Stimulated activated CD4-positive, alpha-beta T cell treated with anti-CD3 and anti-CD28 coated beads, TNF-alpha, amount 100 ng/mL, for 24 hours (primary cell): ENCODE measurements at regions not wholly inside any gene's neighbourhood (a gene's known extent, or its start where the extent isn't known, plus 50 kb on each side); places are given as distances from the start of the nearest gene placed in this dataset.

Experiments
- DNase-seq, 3 experiments: peaks; one replicate each; pipeline ENCODE4 v3.0.0-alpha.2; 2020; ENCODE audit warnings: low read depth in 3 of 3

- DNase-seq: no peak
These were observed 411.9 kb downstream of the TRIML1 start for GRCh38 chr4:188551156-188551555.

DNA sequence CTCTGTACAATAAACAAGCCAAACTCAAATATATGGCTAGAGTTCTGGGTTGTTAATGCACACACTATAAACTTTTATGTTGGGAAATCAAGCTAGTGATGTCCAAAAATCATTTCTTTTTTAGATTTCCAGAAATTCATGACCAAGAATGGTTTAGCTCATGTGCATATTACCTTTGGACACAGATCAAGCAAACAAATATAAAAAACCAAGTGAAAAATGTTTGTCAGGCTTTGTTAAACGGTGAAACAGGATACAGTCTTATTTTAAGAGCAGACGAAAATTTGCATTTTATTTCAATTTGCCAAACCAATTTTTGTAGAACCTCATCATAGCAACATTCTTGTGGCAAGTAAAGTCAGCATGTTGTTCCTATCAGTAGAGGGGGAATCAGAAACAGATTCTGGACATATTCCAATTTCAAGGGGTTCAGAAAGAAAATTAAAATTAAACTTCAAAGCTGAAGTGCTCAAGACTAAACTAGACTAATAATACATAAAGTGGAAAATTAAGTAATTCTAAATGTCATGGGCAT lies 413.6 kb downstream of the TRIML1 start:
- DNase-seq: no peak

- DNase-seq: no peak
These were observed 415.2 kb downstream of the TRIML1 start for GRCh38 chr4:188554413-188554812.

GRCh38 chr4:188573104-188573503 lies 433.9 kb downstream of the TRIML1 start:
- DNase-seq: no peak

DNA sequence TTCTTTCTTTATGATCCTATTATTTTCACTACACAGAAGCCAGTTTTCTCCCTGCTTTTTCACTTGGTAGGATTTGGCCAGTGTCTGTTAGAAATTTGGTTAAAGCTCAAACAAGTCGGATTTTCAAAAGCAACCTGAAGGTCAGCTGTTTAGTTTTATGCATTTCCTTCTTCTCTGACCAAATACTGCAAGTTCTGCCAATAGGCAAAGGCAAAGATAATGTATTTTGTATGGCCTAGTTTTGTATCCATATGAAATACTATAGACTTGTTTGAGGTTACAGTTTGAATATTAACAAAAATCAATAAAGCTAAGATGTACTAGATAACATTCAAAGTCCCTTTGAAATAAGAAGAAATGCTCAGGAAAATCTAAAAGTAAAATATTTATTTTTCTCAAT lies 439.4 kb downstream of the TRIML1 start:
- DNase-seq: no peak

- no peak for DNase-seq
These were observed 456.8 kb downstream of the TRIML1 start for GRCh38 chr4:188596021-188596420.

GRCh38 chr4:188603646-188604045 lies 464.4 kb downstream of the TRIML1 start:
- DNase-seq: no peak

DNA sequence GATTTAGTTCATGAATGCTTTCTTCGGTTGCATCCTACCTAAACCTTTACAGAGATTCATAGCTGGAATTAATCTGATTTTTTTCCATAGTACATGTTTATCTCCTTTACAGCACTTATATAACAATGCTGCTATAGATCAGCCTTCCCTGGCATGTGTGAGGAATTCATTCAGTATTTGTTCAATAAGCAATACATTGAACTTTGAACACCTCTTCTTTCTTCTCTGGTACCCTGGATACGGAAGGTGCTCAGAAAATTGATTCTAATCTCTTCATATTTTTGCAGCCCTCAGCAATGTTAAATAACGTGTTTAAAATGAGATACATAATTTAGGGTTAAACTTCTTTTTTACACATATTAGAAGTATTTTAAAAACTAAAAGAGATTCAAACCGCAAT lies 467.4 kb downstream of the TRIML1 start:
- DNase-seq: no peak

- DNase-seq: no peak
These were observed 471.9 kb downstream of the TRIML1 start for GRCh38 chr4:188611143-188611542.

GRCh38 chr4:188612659-188613058 lies 473.4 kb downstream of the TRIML1 start:
- DNase-seq: no peak

- no peak for DNase-seq
These were observed 474.7 kb downstream of the TRIML1 start for GRCh38 chr4:188613976-188614375.

DNA sequence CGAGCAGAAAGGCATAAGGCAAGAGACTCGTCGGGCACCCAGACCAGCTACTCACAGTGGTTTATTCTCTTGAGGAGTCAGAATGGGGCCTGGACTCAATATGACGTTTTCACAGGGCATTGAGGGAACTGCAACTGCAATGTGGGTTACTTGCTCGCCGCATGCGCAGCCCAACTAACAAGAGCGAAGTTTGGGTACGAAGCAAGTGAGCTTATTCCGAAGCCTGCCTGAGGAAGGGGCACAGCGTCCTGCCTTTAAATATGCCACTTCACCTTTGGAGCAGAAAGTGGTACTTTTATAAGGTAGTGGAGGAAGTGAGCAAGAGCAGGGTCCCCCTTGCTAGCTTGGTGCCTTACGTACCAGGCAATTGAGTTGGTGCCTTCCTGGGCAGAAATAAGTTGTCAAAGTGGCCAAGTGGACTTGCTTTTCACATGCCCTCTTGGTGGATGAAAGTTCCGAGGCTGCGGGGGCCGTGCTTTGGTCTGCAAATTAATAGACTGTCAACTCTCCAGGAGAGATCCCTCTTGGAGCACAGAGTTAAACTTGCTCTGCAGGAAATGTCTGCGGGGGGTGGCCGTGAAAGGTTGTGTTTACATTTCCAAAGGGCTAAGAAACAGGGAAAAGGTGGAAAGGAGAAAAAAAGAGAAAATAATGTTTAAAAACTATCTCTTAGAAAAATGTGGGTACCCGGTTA lies 480.4 kb downstream of the TRIML1 start:
- no peak for DNase-seq

DNA sequence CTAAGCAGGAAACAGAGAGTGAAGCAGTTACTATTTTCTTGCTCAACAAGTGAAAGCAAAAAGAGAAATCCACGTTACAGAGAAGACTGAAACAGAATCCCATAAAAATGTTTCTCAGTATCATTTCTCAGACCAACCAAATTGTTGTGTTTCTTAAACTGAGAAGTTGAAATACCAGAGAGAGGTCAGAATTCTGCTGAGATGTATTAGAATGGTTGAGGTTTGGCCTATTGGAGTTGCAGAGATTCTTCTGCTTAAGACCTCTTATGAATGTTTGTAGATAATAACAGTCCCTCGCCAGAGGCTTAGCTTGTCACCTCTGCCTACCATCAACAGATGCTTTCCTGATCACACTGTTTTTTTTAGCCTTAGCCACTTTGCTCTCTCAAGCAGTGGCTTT lies 481.4 kb downstream of the TRIML1 start:
- DNase-seq: no peak

DNA sequence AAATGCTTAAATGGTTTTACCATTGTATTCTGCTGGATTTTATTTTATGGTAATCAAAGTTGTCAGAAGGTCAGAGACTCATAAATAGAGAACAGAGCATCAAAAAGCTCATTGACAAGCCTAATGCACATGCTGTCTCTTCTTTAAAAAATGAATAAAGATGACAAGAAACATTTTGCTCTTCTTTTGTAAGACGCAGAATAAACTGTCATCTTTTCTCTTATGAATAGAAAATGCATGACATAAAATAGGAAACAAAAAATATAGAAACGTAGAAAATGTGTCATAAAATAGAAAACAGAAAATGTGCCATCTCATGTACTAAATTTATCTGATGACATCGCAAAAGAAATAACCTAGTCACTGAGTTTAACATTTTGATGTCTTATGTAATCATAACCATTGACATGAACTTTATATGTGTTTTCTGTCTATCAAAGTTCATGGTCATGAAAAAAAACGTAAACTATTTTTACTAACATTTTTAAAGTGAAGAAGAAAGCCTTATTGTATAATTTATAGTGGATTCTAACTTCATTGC lies 484.1 kb downstream of the TRIML1 start:
- no peak for DNase-seq

DNA sequence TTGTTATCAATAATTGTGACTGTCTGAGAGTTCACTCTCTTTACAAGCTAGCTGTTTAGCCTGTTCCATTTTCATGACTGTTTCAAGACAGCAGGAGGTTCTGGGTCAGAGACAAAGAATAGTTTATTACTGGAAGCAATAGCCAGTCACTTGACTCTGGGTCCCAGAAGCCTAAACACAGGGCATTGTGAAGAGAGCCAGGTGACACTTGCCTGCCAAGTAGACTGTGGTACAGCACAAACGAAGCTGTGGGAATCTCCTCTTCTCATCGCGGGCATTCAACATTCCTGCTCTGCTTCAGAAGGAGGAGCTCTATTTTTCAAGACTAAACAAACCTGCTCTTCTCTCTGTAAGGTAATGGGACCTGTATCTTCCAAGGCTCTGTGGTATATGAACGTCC lies 485.1 kb downstream of the TRIML1 start:
- DNase-seq: no peak

DNA sequence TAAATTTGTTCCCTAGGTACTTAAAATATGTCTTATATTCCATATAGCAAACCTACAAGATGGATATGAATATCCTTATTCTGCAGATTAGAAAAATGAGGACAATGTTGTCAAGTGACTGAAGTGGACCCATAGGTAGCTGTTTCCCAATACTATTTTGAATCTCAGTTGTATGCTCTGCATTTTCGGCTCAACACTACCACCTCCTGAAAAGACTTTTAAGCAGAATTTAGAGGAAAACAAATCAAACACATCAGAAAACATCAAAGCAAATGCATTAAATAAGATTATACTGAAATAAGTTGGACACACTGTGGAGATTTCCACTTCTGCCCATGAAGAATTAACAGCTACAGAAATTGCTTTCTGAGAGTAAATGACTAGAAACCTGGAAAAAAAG lies 488.7 kb downstream of the TRIML1 start:
- no peak for DNase-seq

DNA sequence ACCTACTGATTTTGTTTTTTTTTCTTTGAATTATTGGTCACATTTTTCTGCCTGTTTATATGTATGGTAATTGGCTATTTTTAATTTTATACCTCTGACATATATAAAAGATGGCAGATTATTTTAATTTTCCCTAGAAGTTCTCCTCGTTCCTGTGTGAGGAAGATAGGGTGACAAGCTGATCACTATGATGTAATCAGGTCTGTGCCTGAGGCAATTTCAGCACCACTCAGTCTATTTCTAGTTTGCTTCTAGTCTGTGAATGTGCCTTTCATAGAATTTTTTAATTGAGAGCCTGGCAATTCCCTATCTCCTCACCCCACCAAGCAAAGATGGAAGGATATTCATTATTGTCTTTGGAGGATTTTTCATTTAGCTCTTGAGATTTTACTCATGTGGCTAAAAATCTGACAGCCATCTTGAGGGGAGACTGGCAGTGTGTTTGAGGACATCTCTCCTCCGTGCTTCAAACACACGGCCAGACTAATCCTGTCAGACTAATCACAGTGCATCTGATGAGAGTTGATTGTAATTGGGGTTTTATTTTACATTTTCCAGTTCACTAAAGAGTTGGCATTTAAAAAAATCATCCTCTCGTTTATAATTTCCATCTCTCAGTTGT lies 500.3 kb downstream of the TRIML1 start:
- no peak for DNase-seq

DNA sequence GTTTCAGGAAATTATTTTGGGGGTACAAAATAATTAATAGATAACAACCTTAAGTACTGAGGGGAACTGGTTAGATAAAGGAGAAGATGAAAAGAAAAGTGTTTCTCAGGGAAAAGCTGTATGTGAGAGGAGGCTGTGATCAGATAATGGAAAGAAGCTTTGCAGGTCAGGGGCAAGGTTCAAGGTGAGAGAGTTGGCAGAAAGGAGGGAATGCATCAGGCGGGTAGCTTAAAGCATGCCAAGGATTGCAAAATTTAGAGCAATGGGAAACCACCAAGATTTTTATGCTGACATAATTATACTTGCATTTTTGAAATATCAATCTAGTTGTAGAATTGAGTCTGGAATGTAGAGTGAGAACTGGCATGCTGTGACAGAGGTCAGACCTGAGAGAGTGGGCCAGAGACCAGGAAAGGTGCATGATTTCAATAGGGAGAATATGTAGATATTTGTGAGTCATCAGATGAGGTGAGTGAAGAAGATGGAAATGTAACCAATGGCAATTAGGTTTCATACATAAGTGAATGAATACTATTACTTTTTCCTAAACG lies 508.7 kb downstream of the TRIML1 start:
- DNase-seq: no peak

DNA sequence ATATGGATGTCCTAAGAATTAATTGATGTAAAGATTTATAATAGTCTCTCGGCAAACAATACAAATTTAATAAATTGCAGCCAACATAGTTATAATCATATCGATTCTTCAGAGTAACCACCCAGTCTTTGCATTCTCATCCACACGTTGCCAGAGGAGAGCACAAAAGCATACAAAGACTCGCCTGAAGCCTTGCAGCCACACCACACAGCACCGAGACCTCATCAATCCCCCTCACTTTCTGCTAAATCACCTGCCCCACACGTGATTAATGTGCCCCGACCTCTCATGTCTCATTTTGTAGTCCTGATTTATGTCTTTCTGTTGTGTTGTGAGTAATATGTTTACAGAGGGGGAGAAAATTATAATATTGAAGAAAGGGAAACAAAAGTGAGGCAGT lies 510.4 kb downstream of the TRIML1 start:
- DNase-seq: no peak

- no peak for DNase-seq
These were observed 511.3 kb downstream of the TRIML1 start for GRCh38 chr4:188650516-188650915.

DNA sequence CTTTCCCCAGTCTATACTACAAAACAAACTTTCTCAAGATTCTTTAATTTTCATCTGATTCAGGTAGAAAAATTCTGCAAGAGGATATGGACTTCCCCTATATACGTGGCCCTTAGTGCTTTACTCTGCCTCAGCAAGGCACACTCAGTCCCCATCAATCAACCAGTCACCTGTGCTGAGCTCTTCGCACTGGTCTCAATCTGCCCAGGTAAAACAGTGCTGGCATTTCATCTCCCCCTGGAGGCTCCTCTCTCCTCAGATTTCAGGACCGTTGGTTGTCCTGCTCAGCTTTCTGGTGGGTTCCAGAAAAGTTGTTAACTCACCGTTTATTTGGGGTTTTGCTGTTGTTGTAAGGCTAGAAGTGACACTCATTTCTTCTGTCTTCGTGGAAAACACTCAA lies 518.1 kb downstream of the TRIML1 start:
- DNase-seq: no peak

GRCh38 chr4:188658958-188659522 lies 519.8 kb downstream of the TRIML1 start:
- no peak for DNase-seq

GRCh38 chr4:188660796-188661195 lies 521.6 kb downstream of the TRIML1 start:
- no peak for DNase-seq
